Heart right ventricle (tissue), 16 donors: ENCODE measurements at regions not wholly inside any gene's neighbourhood (a gene's known extent, or its start where the extent isn't known, plus 50 kb on each side); places are given as distances from the start of the nearest gene placed in this dataset.

Experiments used
- ATAC-seq, 8 donors: fragments of 200-7000 bp; cut with Tn5 transposase; one replicate each; pipeline ENCODE4 v1.9.1; 2020; ENCODE audit warnings: mild to moderate bottlenecking in 8 of 8, moderate library complexity in 8 of 8, moderate number of reproducible peaks in 1 of 8
- DNase-seq, 2 donors: peaks; one replicate each; pipeline ENCODE4 v3.0.0-alpha.2; 2020
- H3K27ac ChIP-seq, 10 donors: fragments of 200-600 bp; sonication (generic) in 2 of 10; one replicate each; pipeline versions ENCODE4 v1.5.0 to v1.8.0; 2020 to 2022; ENCODE audit warnings: mild to moderate bottlenecking in 3 of 10
- H3K27me3 ChIP-seq, 7 donors: fragments of 200-600 bp; one replicate each; pipeline ENCODE4 v1.8.0; 2021 to 2022; ENCODE audit warnings: mild to moderate bottlenecking in 2 of 7
- H3K36me3 ChIP-seq, 9 donors: fragments of 200-600 bp; sonication (generic) in 1 of 9; one replicate each; pipeline versions ENCODE4 v1.5.0 to v1.8.0; 2020 to 2022; ENCODE audit warnings: mild to moderate bottlenecking in 2 of 9
- H3K4me1 ChIP-seq, 9 donors: fragments of 200-600 bp; sonication (generic) in 1 of 9; one replicate each; pipeline versions ENCODE4 v1.5.0 to v1.8.0; 2020 to 2022; ENCODE audit warnings: mild to moderate bottlenecking in 4 of 9
- H3K4me3 ChIP-seq, 10 donors: fragments of 200-600 bp; sonication (generic) in 2 of 10; one replicate each; pipeline versions ENCODE4 v1.5.0 to v1.8.0; 2020 to 2022; ENCODE audit warnings: mild to moderate bottlenecking in 7 of 10, moderate library complexity in 2 of 10
- H3K9me3 ChIP-seq, 11 donors: fragments of 200-600 bp in 10 of 11; sonication (generic) in 2 of 11; one replicate each; pipeline versions ENCODE4 v1.5.0 to v1.8.0; 2013 to 2022; ENCODE audit warnings: mild to moderate bottlenecking in 2 of 11, control low read depth in 1 of 11, moderate library complexity in 1 of 11
- WGBS, 2 donors: extraction: QIAGEN DNeasy Blood & Tissue Kit; methylation state at CpG; one replicate each; pipeline ENCODE4 v1.1.7; 2013; ENCODE audit warnings: inconsistent platforms in 1 of 2; 5-methylcytosine and 5-hydroxymethylcytosine counted together
- intact Hi-C, 10 donors: fragments of 100-400 bp; cut with DNase I; formaldehyde crosslinking; loops; one replicate each; pipeline versions ENCODE4 v1.11.1 to v1.14.2; 2022
- TF ChIP-seq, protein P1 (sequence below), 9 donors: fragments of 200-600 bp; sonication (generic) in 2 of 9; IDR thresholded peaks; one replicate each; pipeline versions ENCODE4 v1.5.0 to v1.8.0; 2021 to 2022; ENCODE audit warnings: antibody characterized with exemption in 9 of 9, mild to moderate bottlenecking in 5 of 9, moderate library complexity in 1 of 9
- donor health status: Arrhythmogenic right ventricular cardiomyopathy.
- donor health status: ischemic (EF 13 %, LVEDD 7.1; RV severe dilation, severe dysfunction).
- donor health status: healthy with polysubstance abuse.
- donor health status: DM: no; HTN: yes; CAD: no.
- donor health status: DM: no; HTN: no; CAD: no.
- donor health status: ischemic (EF 25% LVEDD 6.9; RV normal size, moderate dysfunction).
- donor health status: ischemic (EF 25% LVEDD 5.7; RV mildly dilated, moderate dysfunction).
- donor health status: healthy.
- donor health status: DM: yes; HTN: yes; CAD: no.
- donor health status: Ischemic cardiomyopathy.
- donor health status: ischemic (EF 35%, LVEDD 5.7; RV mildly dilated, moderate dysfunction).
- donor health status: nonischemic (EF 11% LVEDD 7.7; RV severe dilation, severe dysfunction).
- donor health status: DM: yes; HTN: yes; CAD: no.
- donor health status: PGD.
- donor health status: ischemic (EF 29% LVEDD 5.4; RV normal size, mild dysfunction).
- donor health status: nonischemic (EF 23%, LVEDD 6.1; RV moderate dilation, normal function).

DNA sequence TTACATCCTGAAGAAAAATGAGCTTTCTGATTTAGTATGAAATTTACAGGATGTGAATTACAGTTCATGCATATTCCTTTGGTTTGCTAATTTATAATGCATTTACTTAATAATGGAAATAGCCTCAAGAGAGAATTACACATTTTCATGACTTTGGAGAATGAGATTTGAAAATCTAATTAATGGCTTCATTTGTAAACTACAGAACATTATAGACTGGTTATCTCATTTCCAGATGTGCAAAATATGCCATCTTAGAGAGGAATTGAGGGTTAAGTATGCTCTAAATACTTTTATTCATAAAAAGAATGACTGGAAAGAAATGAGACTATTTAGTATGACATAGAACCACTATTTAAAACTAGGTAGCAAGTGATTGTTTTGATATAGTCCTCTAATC is 94.2 kb upstream of the DNAJC10 start:
- intact Hi-C loops, result loop anchor here in 1 of 10 donors (10.0 kb wide), 1 partner anchor 177 kb away; no protein-coding TSS in a partner anchor
- no peak overlapping the region for H3K4me3 ChIP-seq
- H3K36me3 ChIP-seq, result no peaks in the 10 kb centered on the region
- no peak for DNase-seq
- no peak for ATAC-seq
- H3K9me3 ChIP-seq, result no peaks in the 10 kb centered on the region
- TF ChIP-seq, protein P1, sequence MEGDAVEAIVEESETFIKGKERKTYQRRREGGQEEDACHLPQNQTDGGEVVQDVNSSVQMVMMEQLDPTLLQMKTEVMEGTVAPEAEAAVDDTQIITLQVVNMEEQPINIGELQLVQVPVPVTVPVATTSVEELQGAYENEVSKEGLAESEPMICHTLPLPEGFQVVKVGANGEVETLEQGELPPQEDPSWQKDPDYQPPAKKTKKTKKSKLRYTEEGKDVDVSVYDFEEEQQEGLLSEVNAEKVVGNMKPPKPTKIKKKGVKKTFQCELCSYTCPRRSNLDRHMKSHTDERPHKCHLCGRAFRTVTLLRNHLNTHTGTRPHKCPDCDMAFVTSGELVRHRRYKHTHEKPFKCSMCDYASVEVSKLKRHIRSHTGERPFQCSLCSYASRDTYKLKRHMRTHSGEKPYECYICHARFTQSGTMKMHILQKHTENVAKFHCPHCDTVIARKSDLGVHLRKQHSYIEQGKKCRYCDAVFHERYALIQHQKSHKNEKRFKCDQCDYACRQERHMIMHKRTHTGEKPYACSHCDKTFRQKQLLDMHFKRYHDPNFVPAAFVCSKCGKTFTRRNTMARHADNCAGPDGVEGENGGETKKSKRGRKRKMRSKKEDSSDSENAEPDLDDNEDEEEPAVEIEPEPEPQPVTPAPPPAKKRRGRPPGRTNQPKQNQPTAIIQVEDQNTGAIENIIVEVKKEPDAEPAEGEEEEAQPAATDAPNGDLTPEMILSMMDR (IDR thresholded peaks at IDR 0.05), result no peak
- no peak overlapping the region for H3K27ac ChIP-seq
- H3K4me1 ChIP-seq, result peaks cover 0 to 18% (median 6%) of the 10 kb centered on the region in 9 donors
- H3K27me3 ChIP-seq, result no peaks in the 10 kb centered on the region

DNA sequence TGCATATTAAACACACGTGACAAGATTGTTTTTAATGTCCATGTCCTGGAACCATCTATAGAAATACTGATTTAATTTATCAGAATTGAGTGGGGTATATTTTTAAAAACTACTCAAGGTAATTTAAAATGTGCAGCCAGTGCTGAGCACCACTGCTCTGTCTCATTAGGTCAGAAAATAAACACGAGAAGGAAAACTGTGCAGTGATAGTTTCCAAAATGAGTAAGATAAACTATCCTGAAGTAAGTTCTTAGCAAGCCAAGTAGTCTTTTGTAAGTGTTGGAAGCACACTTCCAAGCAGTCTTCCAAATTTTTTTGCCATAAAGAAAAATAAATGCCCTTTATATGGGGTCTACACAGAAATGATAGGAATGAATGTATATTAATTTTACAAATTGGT is 93.8 kb upstream of the DNAJC10 start:
- intact Hi-C loops, result loop anchor here in 1 of 10 donors (10.0 kb wide), 1 partner anchor 177 kb away; no protein-coding TSS in a partner anchor
- TF ChIP-seq, protein P1 (IDR thresholded peaks at IDR 0.05), result no peak
- 47 to 50% methylated on average over 2 of the region's 2 CpGs for WGBS, 2 donors
- Histone ChIP-seq H3K27me3 (no peaks in the 10 kb centered on the region), H3K4me1 (peaks cover 0 to 18% (median 5%) of the 10 kb centered on the region in 9 donors), H3K36me3 (no peaks in the 10 kb centered on the region), H3K4me3 (no peak overlapping the region), H3K9me3 (no peaks in the 10 kb centered on the region), H3K27ac (no peak overlapping the region)
- DNase-seq (no peak), ATAC-seq (no peak)

DNA sequence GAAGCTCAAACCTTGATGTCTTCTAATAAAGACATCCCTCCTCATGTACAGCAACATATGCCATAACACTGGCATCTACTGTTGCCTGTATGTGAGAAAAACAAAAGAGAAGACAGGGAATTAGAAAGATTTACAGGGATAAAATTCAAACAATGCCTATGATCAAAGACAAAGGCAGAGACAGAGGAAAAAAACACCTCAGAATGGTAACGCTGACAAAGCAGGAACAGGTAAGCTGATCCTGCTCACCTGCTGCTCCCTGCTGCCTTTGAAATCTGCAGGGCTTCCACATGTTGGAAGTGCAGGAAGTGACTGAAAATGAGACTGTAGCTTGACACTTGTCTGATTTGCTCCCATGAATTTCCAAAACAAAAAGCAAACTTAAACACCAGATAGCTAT is 90.2 kb upstream of the DNAJC10 start:
- intact Hi-C loops, result loop anchor here in 1 of 10 donors (10.0 kb wide), 1 partner anchor 181 kb away; no protein-coding TSS in a partner anchor
- 70 to 82% methylated on average over 1 of the region's 1 CpG for WGBS, 2 donors

DNA sequence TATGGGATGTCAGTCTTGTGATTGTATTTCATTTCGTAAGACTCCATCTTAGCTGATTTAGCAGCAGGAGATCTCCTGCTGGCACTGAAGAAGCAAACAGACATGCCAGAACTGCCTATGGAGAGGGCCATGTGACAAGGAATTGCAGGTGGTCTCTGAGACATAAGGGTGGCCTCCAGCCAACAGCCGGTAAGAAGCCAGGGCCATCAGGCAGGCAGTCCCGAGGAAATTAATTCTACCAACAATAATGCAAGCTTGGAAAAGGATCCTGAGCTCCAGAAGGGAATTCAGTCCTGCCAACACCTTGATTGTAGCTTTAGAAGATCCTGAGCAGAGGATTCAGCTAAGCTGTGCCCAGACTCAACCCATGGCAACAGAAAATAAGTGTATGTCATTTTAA is 87.1 kb upstream of the DNAJC10 start:
- intact Hi-C loops, result loop anchor here in 1 of 10 donors (10.0 kb wide), 1 partner anchor 184 kb away; no protein-coding TSS in a partner anchor
- Histone ChIP-seq H3K9me3 (no peaks in the 10 kb centered on the region), H3K4me3 (no peak overlapping the region), H3K36me3 (no peaks in the 10 kb centered on the region), H3K27ac (no peak overlapping the region), H3K4me1 (no peaks in the 10 kb centered on the region), H3K27me3 (no peaks in the 10 kb centered on the region)
- ATAC-seq, result no peak
- TF ChIP-seq, protein P1 (IDR thresholded peaks at IDR 0.05), result no peak
- WGBS, 2 donors, result 62 to 66% methylated on average over 3 of the region's 3 CpGs
- DNase-seq, result no peak

More for the DNA sequence above, 90.2 kb upstream of the DNAJC10 start:
- DNase-seq, result no peak
- Histone ChIP-seq H3K36me3 (no peaks in the 10 kb centered on the region), H3K27ac (no peak overlapping the region), H3K4me1 (peaks cover 0 to 6% (median 0%) of the 10 kb centered on the region in 9 donors), H3K4me3 (no peak overlapping the region), H3K9me3 (no peaks in the 10 kb centered on the region), H3K27me3 (no peaks in the 10 kb centered on the region)
- ATAC-seq, result no peak
- TF ChIP-seq, protein P1 (IDR thresholded peaks at IDR 0.05), result no peak
